ENCODE measurements at regions not wholly inside any gene's neighbourhood (a gene's known extent, or its start where the extent isn't known, plus 50 kb on each side); places are given as distances from the start of the nearest gene placed in this dataset.
"Not testable (repeated sequence)": the region's sequence is repeated elsewhere in the genome, so short reads cannot be mapped to it uniquely, and the experiment has no call there.

GRCh38 chr22:10737931-10738330, 4790.1 kb upstream of the OR11H1 start:
- DNase-seq (ENCODE audit: low spot score): not testable (repeated sequence)

- peak; percentile 61 for DNase-seq (ENCODE audit: low spot score)
Measured at GRCh38 chr22:10741210-10741609, 4786.8 kb upstream of the OR11H1 start.

- DNase-seq (ENCODE audit: low spot score): peak; percentile 91
Measured at GRCh38 chr22:10741776-10742630, 4786.0 kb upstream of the OR11H1 start.

GRCh38 chr22:10746382-10746781, 4781.6 kb upstream of the OR11H1 start:
- DNase-seq (ENCODE audit: low spot score): not testable (repeated sequence)

GRCh38 chr22:10747227-10747626, 4780.8 kb upstream of the OR11H1 start:
- not testable (repeated sequence) for DNase-seq (ENCODE audit: low spot score)

GRCh38 chr22:10748751-10749150, 4779.2 kb upstream of the OR11H1 start:
- DNase-seq (ENCODE audit: low spot score): not testable (repeated sequence)

GRCh38 chr22:10749423-10749822, 4778.6 kb upstream of the OR11H1 start:
- DNase-seq (ENCODE audit: low spot score): not testable (repeated sequence)

GRCh38 chr22:10753566-10753965, 4774.4 kb upstream of the OR11H1 start:
- DNase-seq (ENCODE audit: low spot score): not testable (repeated sequence)

- DNase-seq (ENCODE audit: low spot score): not testable (repeated sequence)
Measured at GRCh38 chr22:10755350-10755749, 4772.6 kb upstream of the OR11H1 start.

GRCh38 chr22:10760418-10760817, 4767.6 kb upstream of the OR11H1 start:
- not testable (repeated sequence) for DNase-seq (ENCODE audit: low spot score)

- not testable (repeated sequence) for DNase-seq (ENCODE audit: low spot score)
Measured at GRCh38 chr22:10766320-10766719, 4761.7 kb upstream of the OR11H1 start.

- DNase-seq (ENCODE audit: low spot score): not testable (repeated sequence)
Measured at GRCh38 chr22:10768875-10769274, 4759.1 kb upstream of the OR11H1 start.

- DNase-seq (ENCODE audit: low spot score): not testable (repeated sequence)
Measured at GRCh38 chr22:10771744-10772143, 4756.2 kb upstream of the OR11H1 start.

- DNase-seq (ENCODE audit: low spot score): not testable (repeated sequence)
Measured at GRCh38 chr22:10773341-10773740, 4754.7 kb upstream of the OR11H1 start.

- DNase-seq (ENCODE audit: low spot score): not testable (repeated sequence)
Measured at GRCh38 chr22:10775601-10776357, 4752.2 kb upstream of the OR11H1 start.

GRCh38 chr22:10776358-10776729, 4751.6 kb upstream of the OR11H1 start:
- DNase-seq (ENCODE audit: low spot score): not testable (repeated sequence)

- not testable (repeated sequence) for DNase-seq (ENCODE audit: low spot score)
Measured at GRCh38 chr22:10777733-10778132, 4750.3 kb upstream of the OR11H1 start.

- no peak for DNase-seq (ENCODE audit: low spot score)
Measured at GRCh38 chr22:10778296-10778814, 4749.6 kb upstream of the OR11H1 start.

- not testable (repeated sequence) for DNase-seq (ENCODE audit: low spot score)
Measured at GRCh38 chr22:10779200-10779599, 4748.8 kb upstream of the OR11H1 start.

GRCh38 chr22:10780281-10780680, 4747.7 kb upstream of the OR11H1 start:
- no peak for DNase-seq (ENCODE audit: low spot score)

- no peak for DNase-seq (ENCODE audit: low spot score)
Measured at GRCh38 chr22:10781571-10782403, 4746.2 kb upstream of the OR11H1 start.
